NOMO-1 treated with DMSO at 0.1 percent for 48 hours (cell line): ENCODE measurements at regions not wholly inside any gene's neighbourhood (a gene's known extent, or its start where the extent isn't known, plus 50 kb on each side); places are given as distances from the start of the nearest gene placed in this dataset.

Experiments used
- DNase-seq: peaks from one replicate; lab custom pipeline; 2025; ENCODE audit not compliant: unreplicated experiment; lab: John Stamatoyannopoulos, UW

DNA sequence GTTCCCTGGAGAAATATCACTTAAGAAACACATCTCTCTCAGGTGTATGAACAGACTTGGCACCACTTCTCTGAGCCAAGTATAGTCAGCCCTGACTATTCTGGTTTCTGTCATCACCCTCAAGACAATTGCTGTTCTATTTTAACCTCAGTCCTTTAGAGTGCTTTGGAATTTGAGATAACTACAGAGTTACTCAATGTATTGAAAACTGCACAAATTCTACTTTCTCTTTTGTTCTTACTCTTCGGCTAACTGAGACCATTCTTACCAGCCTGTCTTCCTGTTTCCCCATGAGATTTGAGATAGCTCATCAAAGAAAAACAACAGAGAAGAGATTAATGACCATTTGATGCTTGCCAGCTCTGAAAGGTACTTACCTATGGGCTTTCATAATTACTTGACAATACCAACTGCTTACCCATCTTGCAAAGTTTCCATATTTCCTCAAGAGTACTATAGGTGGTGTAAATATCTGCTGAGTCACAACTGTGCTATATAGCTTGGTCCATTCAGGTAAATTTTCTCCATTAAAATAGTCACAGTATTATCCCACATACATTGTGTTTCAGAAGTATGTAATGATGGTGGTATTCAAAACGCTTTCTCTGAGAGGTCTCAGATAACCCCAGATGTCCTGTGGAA lies 467.5 kb upstream of the CHST9 start:
- no peak for DNase-seq

DNA sequence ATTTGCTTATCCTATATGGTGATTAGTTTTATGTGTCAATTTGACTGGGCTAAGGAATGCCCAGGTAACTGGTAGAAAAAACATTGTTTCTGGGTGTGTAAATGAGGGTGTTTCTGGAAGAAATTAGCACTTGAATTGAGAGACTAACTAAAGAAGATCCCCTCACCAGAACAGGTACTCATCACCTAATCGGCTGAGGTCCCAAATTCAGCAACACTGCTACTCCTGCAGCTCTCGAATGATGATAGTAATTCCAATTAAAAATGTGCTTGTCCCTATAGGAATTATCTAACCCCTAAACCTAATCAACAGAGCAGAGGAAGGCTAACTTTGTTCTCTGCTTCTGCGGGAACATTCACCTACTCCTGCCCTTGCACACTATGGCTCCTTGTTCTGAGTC lies 464.5 kb upstream of the CHST9 start:
- DNase-seq = no peak

DNA sequence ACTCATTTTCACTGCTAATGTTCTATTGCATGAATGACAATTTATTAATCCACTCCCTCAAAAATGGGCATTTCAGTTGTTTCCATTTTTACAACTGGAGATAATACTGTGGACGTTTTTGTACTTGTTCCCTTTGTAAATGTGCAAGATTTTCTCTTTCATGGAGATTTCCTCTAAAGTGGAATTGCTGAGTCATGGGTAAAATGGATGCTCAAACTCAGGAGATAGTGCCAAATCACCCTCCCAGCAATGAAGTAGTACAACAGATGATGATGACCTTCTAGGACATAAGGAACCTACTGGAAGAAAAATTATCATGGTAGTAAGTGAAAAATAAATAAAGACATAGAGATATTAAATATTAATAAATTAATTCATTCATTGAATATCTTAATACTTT lies 460.8 kb upstream of the CHST9 start:
- no peak for DNase-seq

DNA sequence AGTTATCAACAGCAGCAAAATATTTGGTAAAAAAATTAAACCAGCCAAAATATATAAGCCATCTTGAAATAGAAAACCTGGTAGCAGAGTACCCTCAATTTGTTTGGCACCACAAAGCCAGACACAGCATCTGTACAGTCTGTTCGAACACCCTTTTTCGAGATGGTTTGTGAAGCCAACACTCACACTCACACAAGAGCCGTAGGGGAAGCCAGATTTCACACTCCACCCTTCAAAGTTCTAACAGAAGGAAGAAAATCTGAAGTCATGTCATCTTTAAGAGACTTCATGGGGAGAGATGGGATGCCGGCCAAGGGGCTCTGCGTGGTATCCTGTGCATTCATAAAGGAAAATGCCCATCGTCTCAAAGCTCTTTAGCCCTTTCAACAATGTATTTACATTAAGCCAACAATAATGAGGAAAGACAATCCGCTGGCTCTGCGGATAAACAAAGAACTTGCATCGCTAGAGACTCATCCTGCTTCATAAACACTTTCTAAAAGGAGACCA lies 451.5 kb upstream of the CHST9 start:
- DNase-seq = no peak

DNA sequence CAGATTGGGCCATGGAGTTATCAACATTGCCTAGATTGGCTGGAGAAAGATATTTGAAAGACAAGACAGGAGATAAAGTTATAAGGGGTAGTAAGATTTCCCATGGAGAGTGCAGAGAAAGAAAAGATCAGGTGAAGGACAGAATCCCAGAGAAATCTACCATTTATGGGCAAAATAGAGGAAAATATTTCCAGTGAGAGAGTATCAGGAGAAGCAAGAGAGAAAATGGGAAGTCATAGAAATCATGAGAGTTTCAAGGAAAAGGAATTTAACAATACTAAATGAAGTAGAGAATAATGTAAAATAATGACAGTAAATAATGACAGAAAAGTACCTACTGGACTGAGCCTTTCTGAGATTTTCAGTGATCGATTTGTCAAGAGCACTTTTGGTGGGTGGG lies 447.6 kb upstream of the CHST9 start:
- DNase-seq = no peak

DNA sequence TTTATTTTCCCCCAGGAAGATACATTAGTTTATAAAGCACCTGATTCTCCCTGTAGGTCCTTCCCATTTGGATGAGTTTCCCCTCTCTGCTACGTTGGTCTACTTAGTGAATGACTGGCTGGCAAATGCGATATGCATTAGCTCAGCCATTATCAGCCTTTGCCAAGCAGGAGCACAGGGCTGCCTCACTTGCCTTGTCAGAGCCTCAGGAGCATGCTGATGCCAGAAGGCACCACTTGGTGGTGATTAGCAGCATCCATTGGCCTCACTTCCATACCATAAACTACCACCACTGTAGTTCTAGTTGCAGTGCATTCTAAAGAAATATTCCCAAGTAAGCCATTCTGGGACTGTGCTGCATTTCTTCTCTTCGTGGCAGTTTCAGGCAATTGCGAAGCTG lies 442.8 kb upstream of the CHST9 start:
- no peak for DNase-seq

DNA sequence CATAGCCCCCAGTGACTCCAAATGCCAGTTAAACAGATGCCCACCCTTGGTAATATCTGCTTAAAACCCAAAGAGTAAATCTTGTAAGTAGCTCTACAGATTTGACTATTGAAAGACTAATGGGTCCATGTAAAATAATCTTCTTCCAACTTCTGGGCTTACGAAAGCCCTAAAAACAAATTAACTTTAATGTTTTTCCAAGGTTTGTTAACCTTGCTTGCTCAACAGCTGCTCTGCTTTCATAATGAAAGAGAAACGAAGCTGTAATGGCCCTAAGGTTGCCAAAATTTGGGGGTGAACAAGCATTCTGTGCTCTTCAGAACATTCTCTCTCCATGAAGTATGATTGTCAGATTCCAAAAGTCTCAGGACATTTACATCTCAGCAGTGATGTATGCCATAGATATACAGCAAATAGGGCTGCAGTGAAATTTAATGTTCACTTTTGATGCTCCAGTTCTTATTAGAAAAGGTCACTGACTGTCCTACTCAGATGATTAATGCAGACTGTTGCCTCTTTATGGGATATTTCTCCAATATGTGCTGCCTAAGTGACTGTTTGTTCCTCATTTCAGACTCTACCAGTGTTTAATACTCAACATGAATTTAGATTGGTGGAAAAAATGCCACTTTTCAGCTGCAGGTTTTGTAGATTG lies 436.3 kb upstream of the CHST9 start:
- no peak for DNase-seq

DNA sequence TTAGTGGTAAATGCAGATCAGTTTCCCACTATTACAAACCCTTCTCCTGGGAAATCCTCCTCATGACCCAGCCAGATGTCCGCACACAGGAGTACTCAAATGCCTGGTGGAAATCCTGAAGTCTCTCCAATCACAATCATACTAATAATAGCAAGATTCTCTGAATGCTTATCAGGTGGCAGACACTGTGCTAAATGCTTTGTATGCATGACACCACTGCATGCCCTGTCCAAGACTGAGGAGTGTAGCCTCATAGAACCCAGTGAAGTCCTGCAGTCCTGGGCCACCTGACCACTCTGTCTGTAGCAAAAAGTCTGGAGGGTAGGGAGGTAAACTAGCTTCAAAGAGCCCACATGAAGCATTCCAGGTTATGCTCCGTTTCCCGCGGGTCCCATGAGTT lies 434.8 kb upstream of the CHST9 start:
- DNase-seq = no peak

DNA sequence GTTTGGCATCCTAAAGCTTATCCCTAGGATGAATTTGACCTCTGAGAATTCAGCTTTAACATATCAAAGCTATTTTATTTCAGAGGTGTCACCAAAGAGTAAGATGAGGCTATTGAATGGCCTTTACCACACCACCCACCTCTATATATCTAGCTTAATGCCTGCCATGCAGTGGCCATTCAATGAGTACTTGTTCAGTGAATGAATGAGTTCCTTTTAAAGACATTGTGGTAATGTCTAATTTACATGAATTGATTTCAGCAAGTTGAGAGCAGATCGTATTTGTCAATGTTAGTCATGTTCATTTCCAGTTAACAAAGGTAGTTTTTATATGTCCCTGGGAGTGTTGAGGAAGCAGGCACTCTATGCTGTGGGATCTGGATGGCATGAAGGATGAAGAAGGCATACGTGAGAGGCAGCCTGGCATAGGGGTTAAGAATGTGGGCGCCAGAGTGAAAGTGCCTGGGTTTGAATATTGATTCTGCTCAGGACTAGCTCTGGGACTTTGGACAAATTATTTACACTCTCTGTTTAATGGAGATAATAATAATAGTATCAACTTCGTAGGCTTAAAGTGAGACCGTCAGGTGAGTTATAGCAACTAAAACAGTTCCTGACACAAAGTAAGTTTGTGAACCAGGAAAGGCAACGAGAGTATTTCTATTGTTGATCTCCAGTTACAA lies 434.1 kb upstream of the CHST9 start:
- no peak for DNase-seq

DNA sequence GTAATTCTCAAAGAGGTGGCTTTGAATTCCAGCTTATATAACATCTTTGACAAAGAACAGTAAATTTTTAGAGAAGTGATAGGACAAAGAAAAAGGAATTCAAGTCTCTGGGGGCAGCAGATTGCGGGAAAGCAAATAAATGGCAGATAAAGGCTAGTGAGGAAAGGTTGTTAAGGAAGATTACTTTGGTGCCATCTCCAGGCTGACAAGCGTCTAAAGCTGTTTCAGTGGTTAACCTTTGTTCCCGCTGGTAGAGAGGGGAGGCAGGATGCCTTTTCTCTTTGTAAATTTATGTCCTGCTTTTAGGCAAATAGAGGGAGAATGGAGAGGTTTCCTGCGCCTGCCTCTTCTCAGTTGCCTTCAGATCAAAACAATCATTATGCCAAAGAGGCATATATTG lies 431.2 kb upstream of the CHST9 start:
- DNase-seq = no peak

DNA sequence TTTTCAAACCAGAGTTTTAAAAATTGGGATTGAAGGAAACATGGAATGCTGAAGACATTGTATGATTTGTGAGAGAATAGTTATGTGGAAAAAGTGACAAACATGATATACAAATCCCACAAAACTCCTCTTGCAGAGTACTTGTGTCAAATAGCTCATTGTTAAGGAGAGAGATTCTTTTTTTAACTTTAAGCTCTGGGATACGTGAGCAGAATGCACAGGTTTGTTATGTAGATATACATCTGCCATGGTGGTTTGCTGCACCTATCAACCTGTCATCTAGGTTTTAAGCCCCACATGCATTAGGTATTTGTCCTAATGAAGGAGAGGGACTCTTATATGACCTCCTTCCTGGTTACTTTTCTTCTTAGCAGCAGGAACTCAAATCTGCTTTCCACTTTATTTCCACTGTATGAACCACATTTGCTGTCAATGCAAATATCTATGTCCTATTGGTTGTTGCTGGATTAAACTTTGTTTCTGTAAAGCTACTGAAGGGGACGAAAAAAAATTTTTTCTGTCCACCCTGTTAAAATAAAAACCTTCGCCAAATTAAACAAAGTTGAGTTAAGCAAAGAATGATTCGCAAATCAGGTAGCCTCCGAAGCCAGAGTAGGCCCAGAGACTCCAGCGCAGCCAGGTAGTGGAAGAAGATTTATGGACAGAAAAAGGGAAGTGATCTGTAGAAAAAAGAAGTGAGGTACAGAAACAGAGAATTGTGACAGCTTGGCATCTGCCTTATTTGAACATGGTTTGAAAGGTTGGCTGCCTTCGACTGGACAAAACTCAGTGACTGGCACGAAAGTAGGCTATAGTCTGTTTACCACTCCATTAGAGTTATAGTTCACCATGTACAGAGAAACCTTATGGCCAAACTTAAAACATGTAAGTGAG lies 430.1 kb upstream of the CHST9 start:
- peak; percentile 10 for DNase-seq

DNA sequence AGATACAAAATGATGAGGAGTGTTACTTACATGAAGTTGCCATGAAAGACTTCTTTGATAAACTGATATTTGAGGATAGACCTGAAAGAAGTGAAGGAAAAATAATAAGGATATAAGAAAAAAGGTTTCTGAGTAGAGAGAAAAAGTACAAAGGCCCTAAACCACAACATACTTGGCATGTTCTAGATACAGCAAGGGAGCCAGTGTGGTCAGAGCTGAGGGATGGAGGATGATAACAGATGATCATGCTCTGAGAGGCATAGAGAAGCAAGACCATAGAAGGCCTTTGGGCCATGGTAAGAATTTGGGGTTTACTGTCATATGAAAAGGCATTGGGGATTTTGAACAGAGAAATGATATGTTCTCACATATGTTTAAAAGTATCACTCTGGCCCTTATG lies 424.1 kb upstream of the CHST9 start:
- no peak for DNase-seq

DNA sequence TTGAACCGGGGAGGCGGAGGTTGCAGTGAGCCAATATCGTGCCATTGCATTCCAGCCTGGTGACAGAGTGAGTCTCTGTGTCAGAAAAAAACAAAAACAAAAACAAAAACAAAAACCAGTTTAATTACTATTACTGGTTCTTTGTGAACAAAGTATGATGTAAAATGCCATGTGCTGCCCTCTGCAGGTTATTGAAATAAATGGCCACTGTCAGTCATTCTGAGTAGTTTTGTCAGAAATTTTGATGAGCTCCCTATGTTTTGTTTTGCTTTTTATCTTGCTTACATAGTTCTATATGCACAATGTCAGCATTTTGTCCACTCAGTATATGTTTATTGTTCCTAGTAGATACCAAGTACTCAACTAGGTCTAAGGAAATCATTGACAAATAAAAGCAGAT lies 423.6 kb upstream of the CHST9 start:
- DNase-seq = no peak

DNA sequence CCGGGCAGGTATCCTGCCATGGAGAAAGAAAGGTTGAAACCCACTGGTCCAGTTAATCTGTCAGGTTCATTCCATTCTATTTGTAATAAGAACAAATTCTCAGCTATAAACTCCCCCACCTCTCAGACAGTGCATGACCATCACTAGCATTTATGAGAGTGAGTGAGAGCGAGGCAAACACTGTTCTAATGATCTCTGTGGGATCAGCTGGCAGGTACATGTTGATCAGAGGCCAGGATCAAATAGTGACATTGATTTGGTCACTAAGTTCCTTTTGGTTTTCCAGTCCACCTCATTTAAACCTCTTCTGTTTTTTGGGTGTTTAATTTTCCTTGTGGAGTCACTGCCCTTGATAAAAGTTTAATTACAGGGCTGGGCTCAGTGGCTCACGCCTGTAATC lies 423.1 kb upstream of the CHST9 start:
- DNase-seq = no peak

DNA sequence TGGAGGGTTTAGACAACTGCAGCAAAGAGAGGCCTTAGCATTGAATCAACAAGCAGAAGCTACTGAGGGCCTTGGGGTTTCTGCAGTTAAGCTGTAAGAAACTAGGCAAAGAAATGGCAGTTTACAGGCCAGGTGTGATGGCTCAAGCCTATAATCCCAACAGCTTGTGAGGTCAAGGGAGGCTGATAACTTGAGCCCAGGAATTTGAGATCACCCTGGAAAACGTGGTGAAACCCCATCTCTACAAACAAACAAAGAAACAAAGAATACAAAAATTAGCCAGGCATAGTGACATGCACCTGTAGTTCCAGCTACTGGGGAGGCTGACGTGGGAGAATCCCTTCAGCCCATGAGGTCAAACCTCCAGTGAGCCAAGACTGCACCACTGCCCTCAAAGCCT lies 421.6 kb upstream of the CHST9 start:
- DNase-seq = no peak

DNA sequence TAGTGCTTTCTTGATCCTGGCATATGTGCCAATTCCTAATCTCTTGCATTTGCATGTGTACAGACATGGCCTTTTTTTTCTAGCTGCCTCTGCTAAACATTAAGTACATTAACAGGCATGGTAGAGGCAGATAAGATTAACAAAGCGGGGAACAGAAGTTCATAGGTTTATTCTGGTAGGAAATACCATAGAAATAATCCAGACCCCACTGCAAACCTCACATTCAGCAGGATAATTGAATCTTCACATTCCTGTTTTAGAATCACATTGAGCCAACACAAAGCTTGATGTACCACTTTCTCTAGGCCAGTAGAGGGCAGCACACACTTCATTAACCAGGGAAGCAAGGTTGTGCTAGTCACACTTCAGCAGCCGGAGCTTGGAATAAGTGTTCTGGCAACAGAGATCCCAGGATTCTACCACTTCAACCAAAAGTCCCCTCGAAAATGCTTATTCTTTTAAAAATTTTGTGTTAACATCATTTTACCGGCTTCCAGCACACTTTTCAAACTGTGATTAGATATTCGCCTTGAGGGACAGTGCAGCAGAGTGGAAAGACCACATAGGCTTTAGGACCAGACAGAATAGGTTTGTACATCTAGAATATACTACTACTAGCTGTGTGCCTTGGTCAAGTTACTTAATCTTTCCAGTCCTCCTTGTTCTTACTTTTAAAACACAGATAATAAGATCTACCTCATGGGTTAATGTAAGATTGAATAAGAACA lies 420.2 kb upstream of the CHST9 start:
- peak; percentile 34 for DNase-seq

DNA sequence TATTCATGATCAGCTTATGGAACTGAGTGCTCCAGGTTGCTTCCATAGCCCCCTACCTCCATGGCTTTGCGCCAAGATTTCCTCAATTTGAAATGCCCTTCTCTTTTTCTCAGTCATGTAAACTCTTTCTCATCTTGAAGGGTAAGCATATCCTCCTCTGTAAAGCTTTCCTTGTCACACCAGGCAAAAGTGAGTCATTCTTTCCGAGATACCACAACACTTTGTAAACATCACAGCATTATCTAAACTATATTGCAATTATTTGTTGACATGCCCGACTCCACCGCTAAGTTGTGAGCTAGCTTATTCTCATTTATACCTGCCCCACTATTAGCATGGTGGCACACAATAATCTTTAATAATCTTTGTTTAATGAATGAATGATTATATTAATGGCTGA lies 419.5 kb upstream of the CHST9 start:
- no peak for DNase-seq

DNA sequence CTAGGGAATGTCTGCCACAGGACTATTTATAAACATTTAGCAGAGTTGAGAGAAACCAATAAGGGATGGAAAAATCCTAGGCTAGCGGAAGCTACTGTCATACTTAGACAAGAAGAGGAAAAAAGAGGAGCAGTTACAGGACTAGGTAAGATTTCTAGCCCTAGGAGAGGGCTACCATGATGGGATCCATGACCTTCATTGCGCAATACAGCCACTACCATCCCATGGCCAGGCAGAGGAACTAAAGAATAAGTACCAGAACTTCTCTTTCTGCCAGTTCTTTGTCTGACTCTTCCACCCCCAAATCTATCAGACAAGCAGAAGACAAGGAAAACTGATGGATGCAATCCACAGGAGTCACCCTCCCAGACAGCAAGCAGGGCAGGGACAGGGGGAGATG lies 417.0 kb upstream of the CHST9 start:
- DNase-seq = no peak

DNA sequence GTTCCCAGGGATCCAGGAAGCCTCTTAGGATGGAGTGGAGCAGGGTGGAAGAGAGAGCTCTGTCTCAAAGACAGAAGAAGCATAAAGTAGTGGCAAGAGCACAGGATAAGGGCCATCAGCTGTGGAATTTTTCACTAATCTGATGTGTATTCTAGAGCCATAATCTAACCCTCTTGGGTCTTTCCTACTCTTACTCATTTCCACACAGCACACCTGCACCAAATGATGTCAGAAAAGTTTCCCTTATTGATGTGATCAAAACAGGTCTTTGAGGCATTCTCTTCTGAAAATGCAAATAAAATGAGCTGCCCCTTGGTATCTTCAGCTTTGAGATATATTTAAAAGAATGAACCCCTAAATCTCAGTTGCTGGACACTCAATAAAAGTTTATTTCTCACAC lies 415.1 kb upstream of the CHST9 start:
- DNase-seq = no peak

DNA sequence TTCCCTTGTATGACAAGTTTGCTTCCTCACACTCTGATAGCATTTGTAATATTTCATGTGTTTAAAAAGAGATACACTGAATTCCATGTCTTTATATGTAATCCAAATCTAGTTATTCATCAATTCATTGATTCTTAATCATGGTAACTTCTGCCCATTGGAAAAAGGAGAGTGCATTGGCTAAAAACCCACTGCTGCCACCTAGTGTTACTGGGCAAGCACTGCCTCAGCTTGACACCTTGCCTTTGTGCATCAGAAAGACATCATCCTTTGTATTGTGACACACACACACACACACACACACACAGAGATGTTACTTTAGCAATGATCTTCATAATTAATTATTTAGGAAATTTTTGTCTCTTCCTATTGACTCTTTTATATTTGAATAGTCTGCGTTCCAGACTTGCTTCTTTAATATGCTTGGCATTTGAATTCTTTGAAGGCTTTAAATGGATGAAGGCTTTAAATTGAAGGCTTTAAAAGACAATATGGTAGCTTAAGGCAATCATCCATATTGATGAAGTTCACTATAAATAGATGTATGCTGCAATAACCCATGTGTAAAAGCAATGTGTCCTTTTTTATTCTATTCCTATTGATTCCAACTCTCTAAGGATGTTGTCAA lies 414.2 kb upstream of the CHST9 start:
- DNase-seq = peak; percentile 28
